SK-N-SH (cell line): ENCODE measurements at regions not wholly inside any gene's neighbourhood (a gene's known extent, or its start where the extent isn't known, plus 50 kb on each side); places are given as distances from the start of the nearest gene placed in this dataset.

ENCODE experiments used
- CTCF ChIA-PET: fragments of 300-600, 350-600 bp; formaldehyde crosslinking; extraction: SDS; loops from one replicate; lab custom pipeline; 2021; lab: Yijun Ruan, JAX
- POLR2A ChIA-PET: fragments of 350-600 bp; sonication (Branson Sonifier 250); formaldehyde crosslinking; extraction: SDS; loops from one replicate; lab custom pipeline; 2020; ENCODE audit warnings: antibody characterized with exemption, inconsistent platforms; lab: Yijun Ruan, JAX
- DNase-seq: peaks from one replicate; pipeline ENCODE4 v3.0.0; 2012
- H2AFZ ChIP-seq: fragments of 200-600 bp; sonication (generic); 2 replicates; pipeline ENCODE4 v1.8.1; 2016; ENCODE audit warnings: antibody characterized with exemption, mild to moderate bottlenecking, low read depth
- H3F3A ChIP-seq: fragments of 200-600 bp; sonication (generic); replicated peaks from 2 replicates; pipeline ENCODE3; 2016; ENCODE audit warnings: antibody characterized with exemption, mild to moderate bottlenecking; ENCODE audit not compliant: insufficient read depth
- H3K27ac ChIP-seq, 2 experiments: fragments of 200-500 bp in 1 of 2; fragments of 200-600 bp in 1 of 2; sonication (Bioruptor generic) in 1 of 2; sonication (generic), shearing (Covaris generic) in 1 of 2; 2 replicates each; pipeline versions ENCODE4 v1.5.1 to v1.6.1; 2014 to 2016; ENCODE audit warnings: low read depth in 2 of 2, inconsistent platforms in 1 of 2, low read length in 1 of 2, mild to moderate bottlenecking in 1 of 2, mixed read lengths in 1 of 2
- H3K27me3 ChIP-seq: fragments of 200-600 bp; sonication (generic), shearing (Covaris generic); 2 replicates; pipeline ENCODE4 v1.6.1; 2016; ENCODE audit warnings: mixed run types; ENCODE audit not compliant: insufficient read depth
- H3K36me3 ChIP-seq, 2 experiments: fragments of 200-500 bp in 1 of 2; fragments of 200-600 bp in 1 of 2; sonication (Bioruptor generic) in 1 of 2; sonication (generic) in 1 of 2; replicated peaks in 1 of 2; 2 replicates each; pipeline versions ENCODE3 to v1.5.1; 2014 to 2016; ENCODE audit warnings: low read length in 1 of 2, mild to moderate bottlenecking in 1 of 2; ENCODE audit not compliant: insufficient read depth in 2 of 2, control insufficient read depth in 1 of 2
- H3K4me1 ChIP-seq, 2 experiments: fragments of 200-500 bp in 1 of 2; fragments of 200-600 bp in 1 of 2; sonication (Bioruptor generic) in 1 of 2; sonication (generic), shearing (Covaris generic) in 1 of 2; 2 replicates each; pipeline versions ENCODE4 v1.5.1 to v1.6.1; 2014 to 2016; ENCODE audit warnings: low read depth in 1 of 2, low read length in 1 of 2, mixed run types in 1 of 2; ENCODE audit not compliant: insufficient read depth in 2 of 2, control insufficient read depth in 1 of 2
- H3K4me2 ChIP-seq: fragments of 200-600 bp; sonication (generic), shearing (Covaris generic); 2 replicates; pipeline ENCODE4 v1.6.1; 2017; ENCODE audit warnings: mixed run types
- H3K4me3 ChIP-seq, 2 experiments: fragments of 200-500 bp in 1 of 2; fragments of 200-600 bp in 1 of 2; sonication (Bioruptor generic) in 1 of 2; sonication (generic), shearing (Covaris generic) in 1 of 2; 2 replicates each; pipeline versions ENCODE4 v1.5.1 to v1.8.1; 2014 to 2016; ENCODE audit warnings: low read depth in 2 of 2, inconsistent platforms in 1 of 2, low read length in 1 of 2, mild to moderate bottlenecking in 1 of 2, mixed read lengths in 1 of 2, moderate library complexity in 1 of 2
- H3K79me2 ChIP-seq: fragments of 200-600 bp; sonication (generic); 2 replicates; pipeline ENCODE4 v1.8.1; 2017; ENCODE audit warnings: mild to moderate bottlenecking; ENCODE audit not compliant: insufficient read depth
- H3K9ac ChIP-seq: fragments of 200-600 bp; sonication (generic); 2 replicates; pipeline ENCODE4 v1.6.1; 2017; ENCODE audit warnings: mixed run types
- H3K9me2 ChIP-seq: fragments of 200-600 bp; sonication (generic); 2 replicates; pipeline ENCODE4 v1.6.1; 2017; ENCODE audit warnings: mixed run types
- H3K9me3 ChIP-seq: fragments of 200-600 bp; sonication (generic); 2 replicates; pipeline ENCODE4 v1.6.1; 2017; ENCODE audit warnings: mixed run types, mild to moderate bottlenecking, moderate library complexity
- H4K20me1 ChIP-seq: fragments of 200-600 bp; sonication (generic); 2 replicates; pipeline ENCODE4 v1.6.1; 2017; ENCODE audit warnings: mild to moderate bottlenecking, mixed run types; ENCODE audit not compliant: insufficient read depth
- FOSL2 ChIP-seq: IDR thresholded peaks from 2 replicates; pipeline ENCODE4 v1.4.0; 2012; ENCODE audit warnings: low read depth, mild to moderate bottlenecking, moderate library complexity, borderline replicate concordance
- GATA2 ChIP-seq: sonication (generic); formaldehyde crosslinking; IDR thresholded peaks from 2 replicates; pipeline ENCODE4 v1.5.0; 2020; ENCODE audit warnings: mild to moderate bottlenecking, missing genetic modification reagents
- NFIC ChIP-seq: IDR thresholded peaks from 2 replicates; pipeline ENCODE4 v1.4.0; 2012; ENCODE audit warnings: borderline replicate concordance
- POLR2AphosphoS5 ChIP-seq: IDR thresholded peaks from 2 replicates; pipeline ENCODE4 v1.6.1; 2012; ENCODE audit warnings: low read depth, low read length
- SMC3 ChIP-seq: IDR thresholded peaks from 2 replicates; pipeline ENCODE4 v1.6.1; 2012; ENCODE audit warnings: low read depth, low read length, improper control_type of control experiment
- YY1 ChIP-seq: IDR thresholded peaks from 2 replicates; pipeline ENCODE4 v1.4.0; 2012; ENCODE audit warnings: low read depth, mild to moderate bottlenecking
- WGBS: methylation state at CpG from one replicate; pipeline ENCODE4 v1.1.6; 2017; ENCODE audit warnings: low lambda C conversion rate; 5-methylcytosine and 5-hydroxymethylcytosine counted together
- TF ChIP-seq, protein P1 (sequence below): IDR thresholded peaks from 2 replicates; pipeline ENCODE4 v1.6.1; 2012; ENCODE audit warnings: mild to moderate bottlenecking, low read depth, low read length, moderate library complexity
- TF ChIP-seq, protein P2 (sequence below): IDR thresholded peaks from 2 replicates; pipeline ENCODE4 v1.4.0; 2012; ENCODE audit warnings: low read depth, borderline replicate concordance

DNA sequence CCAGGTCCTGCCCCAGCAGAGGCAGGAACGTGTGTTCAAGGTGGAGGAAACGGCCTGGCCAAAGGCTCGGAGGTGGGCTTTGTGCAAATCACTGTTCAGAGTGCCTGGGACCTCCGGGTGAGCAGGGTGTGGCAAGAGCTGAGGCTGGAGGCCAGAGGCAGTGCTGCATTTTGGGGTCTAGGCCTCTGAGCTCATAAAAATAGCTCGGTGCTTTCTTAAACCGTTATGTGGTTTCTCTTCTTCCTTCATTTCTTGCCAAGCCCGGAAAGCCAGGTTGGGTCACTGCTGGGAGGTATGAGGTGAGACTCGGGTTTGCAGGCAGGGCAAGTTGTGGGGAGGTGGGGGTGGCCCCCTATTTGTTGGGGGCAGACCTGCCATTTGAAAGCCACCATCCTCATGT lies 178.8 kb upstream of the MYL2 start:
- peaks cover 0 to 13% of the 10 kb centered on the region in 2 experiments; a peak in 1 of 4 replicates for H3K4me1 ChIP-seq
- no peaks in the 10 kb centered on the region for H3K79me2 ChIP-seq
- H3K4me3 ChIP-seq, result no peak overlapping the region
- CTCF ChIA-PET, result interaction anchor here (2.0 kb wide), 1 partner anchor 200 kb away, joined by 7 read pairs; no protein-coding TSS in a partner anchor
- DNase-seq, result no peak
- no peak for TF ChIP-seq POLR2AphosphoS5
- TF ChIP-seq YY1, result no peak
- TF ChIP-seq SMC3, result no peak
- TF ChIP-seq FOSL2, result no peak
- TF ChIP-seq NFIC, result no peak
- TF ChIP-seq GATA2 (CRISPR knock-in tag), result no peak
- TF ChIP-seq, protein P1, sequence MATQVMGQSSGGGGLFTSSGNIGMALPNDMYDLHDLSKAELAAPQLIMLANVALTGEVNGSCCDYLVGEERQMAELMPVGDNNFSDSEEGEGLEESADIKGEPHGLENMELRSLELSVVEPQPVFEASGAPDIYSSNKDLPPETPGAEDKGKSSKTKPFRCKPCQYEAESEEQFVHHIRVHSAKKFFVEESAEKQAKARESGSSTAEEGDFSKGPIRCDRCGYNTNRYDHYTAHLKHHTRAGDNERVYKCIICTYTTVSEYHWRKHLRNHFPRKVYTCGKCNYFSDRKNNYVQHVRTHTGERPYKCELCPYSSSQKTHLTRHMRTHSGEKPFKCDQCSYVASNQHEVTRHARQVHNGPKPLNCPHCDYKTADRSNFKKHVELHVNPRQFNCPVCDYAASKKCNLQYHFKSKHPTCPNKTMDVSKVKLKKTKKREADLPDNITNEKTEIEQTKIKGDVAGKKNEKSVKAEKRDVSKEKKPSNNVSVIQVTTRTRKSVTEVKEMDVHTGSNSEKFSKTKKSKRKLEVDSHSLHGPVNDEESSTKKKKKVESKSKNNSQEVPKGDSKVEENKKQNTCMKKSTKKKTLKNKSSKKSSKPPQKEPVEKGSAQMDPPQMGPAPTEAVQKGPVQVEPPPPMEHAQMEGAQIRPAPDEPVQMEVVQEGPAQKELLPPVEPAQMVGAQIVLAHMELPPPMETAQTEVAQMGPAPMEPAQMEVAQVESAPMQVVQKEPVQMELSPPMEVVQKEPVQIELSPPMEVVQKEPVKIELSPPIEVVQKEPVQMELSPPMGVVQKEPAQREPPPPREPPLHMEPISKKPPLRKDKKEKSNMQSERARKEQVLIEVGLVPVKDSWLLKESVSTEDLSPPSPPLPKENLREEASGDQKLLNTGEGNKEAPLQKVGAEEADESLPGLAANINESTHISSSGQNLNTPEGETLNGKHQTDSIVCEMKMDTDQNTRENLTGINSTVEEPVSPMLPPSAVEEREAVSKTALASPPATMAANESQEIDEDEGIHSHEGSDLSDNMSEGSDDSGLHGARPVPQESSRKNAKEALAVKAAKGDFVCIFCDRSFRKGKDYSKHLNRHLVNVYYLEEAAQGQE, result no peak
- H3K9me2 ChIP-seq, result no peaks in the 10 kb centered on the region
- POLR2A ChIA-PET, result no interaction called here
- no peaks in the 10 kb centered on the region for H4K20me1 ChIP-seq
- no peaks in the 10 kb centered on the region for H3K36me3 ChIP-seq
- H3K4me2 ChIP-seq, result no peak overlapping the region
- peaks cover 9% of the 10 kb centered on the region; the same call in 1 of the 2 replicates for H3K27me3 ChIP-seq
- no peak overlapping the region for H3K9ac ChIP-seq
- WGBS, result 47% methylated on average over 8 of the region's 8 CpGs
- H3K9me3 ChIP-seq, result no peaks in the 10 kb centered on the region
- H3K27ac ChIP-seq, result no peak overlapping the region
- H3F3A ChIP-seq, result no peaks in the 10 kb centered on the region
- no peak overlapping the region for H2AFZ ChIP-seq

DNA sequence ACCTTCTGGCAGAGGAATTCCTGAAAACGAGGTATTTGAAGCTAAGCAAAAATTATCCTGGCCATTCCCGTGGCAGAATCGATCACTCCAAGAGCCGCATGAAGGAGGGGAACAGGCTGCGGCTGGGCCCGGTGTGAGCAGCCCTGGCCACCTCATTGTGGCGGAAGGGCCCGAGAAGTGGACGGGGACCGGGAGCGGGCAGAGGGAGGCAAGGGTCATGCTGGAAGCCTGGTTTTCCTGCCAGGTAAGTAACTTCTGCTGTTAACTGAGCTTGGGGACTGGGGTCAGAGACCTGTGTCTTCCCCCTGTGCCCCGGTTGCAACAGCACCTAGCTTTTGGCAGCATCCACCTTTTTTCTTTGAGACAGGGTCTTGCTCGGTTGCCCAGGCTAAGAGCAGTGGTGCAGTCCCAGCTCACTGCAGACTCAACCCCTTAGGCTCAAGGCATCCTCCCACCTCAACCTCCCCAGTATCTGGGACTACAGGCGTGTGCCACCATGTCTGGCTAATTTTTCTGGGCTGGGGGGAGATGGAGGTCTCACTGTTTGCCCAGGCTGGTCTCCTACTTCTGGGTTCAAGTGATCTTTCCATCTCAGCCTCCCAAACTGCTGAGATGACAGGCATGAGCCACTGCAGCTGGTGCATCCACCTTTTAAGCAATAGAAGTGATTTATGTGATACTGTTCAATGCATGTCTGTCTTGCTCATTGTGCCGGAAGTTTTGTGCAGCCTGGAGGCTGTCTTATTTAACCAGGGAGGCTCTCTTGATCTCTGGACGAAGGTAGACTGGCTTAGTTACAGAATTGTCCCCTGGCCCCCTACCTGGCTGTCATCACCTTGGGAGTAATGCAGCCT lies 174.0 kb upstream of the MYL2 start:
- DNase-seq, result no peak
- CTCF ChIA-PET, result no interaction called here
- H3K36me3 ChIP-seq, result no peaks in the 10 kb centered on the region
- H3K9me2 ChIP-seq, result no peaks in the 10 kb centered on the region
- WGBS, result 60% methylated on average over 12 of the region's 16 CpGs
- H3K4me3 ChIP-seq, result no peak overlapping the region
- no peak overlapping the region for H3K4me2 ChIP-seq
- H3F3A ChIP-seq, result no peaks in the 10 kb centered on the region
- POLR2A ChIA-PET, result no interaction called here
- no peak overlapping the region for H3K27ac ChIP-seq
- no peaks in the 10 kb centered on the region for H3K9me3 ChIP-seq
- no peaks in the 10 kb centered on the region for H4K20me1 ChIP-seq
- no peaks in the 10 kb centered on the region for H3K79me2 ChIP-seq
- H3K4me1 ChIP-seq, result no peaks in the 10 kb centered on the region
- no peak overlapping the region for H2AFZ ChIP-seq
- H3K9ac ChIP-seq, result no peak overlapping the region
- H3K27me3 ChIP-seq, result peaks cover 9% of the 10 kb centered on the region; the same call in 1 of the 2 replicates
- TF ChIP-seq GATA2 (CRISPR knock-in tag), result no peak
- TF ChIP-seq, protein P2, sequence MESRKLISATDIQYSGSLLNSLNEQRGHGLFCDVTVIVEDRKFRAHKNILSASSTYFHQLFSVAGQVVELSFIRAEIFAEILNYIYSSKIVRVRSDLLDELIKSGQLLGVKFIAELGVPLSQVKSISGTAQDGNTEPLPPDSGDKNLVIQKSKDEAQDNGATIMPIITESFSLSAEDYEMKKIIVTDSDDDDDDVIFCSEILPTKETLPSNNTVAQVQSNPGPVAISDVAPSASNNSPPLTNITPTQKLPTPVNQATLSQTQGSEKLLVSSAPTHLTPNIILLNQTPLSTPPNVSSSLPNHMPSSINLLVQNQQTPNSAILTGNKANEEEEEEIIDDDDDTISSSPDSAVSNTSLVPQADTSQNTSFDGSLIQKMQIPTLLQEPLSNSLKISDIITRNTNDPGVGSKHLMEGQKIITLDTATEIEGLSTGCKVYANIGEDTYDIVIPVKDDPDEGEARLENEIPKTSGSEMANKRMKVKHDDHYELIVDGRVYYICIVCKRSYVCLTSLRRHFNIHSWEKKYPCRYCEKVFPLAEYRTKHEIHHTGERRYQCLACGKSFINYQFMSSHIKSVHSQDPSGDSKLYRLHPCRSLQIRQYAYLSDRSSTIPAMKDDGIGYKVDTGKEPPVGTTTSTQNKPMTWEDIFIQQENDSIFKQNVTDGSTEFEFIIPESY, result no peak
